AG04449 (cell line): ENCODE measurements at regions not wholly inside any gene's neighbourhood (a gene's known extent, or its start where the extent isn't known, plus 50 kb on each side); places are given as distances from the start of the nearest gene placed in this dataset.
"Not testable (repeated sequence)": the region's sequence is repeated elsewhere in the genome, so short reads cannot be mapped to it uniquely, and the experiment has no call there.

Experiments
- CTCF ChIA-PET: fragments of 350-600 bp; formaldehyde crosslinking; extraction: SDS; loops from one replicate; lab custom pipeline; 2021; ENCODE audit warnings: antibody characterized with exemption; lab: Yijun Ruan, JAX
- POLR2A ChIA-PET: fragments of 400-600, 350-600 bp; formaldehyde crosslinking; extraction: SDS; loops from one replicate; lab custom pipeline; 2020; ENCODE audit warnings: antibody characterized with exemption, inconsistent platforms; lab: Yijun Ruan, JAX
- DNase-seq: peaks from one replicate; pipeline ENCODE4 v3.0.0-alpha.2; 2010; ENCODE audit warnings: low read depth, low spot score
- H3K4me3 ChIP-seq: 2 replicates; pipeline ENCODE4 v1.5.1; 2011; ENCODE audit warnings: low read depth, mild to moderate bottlenecking, control low read depth, low read length
- TF ChIP-seq, protein P1 (sequence below): IDR thresholded peaks from one replicate; pipeline ENCODE4 v1.5.1; 2011; ENCODE audit warnings: mild to moderate bottlenecking, moderate library complexity, low read length, control low read depth, inconsistent platforms; ENCODE audit not compliant: insufficient read depth; ENCODE audit errors: missing control alignments

- ChIA-PET CTCF (no interaction called here), POLR2A (no interaction called here)
- no peak for DNase-seq
- TF ChIP-seq, protein P1, sequence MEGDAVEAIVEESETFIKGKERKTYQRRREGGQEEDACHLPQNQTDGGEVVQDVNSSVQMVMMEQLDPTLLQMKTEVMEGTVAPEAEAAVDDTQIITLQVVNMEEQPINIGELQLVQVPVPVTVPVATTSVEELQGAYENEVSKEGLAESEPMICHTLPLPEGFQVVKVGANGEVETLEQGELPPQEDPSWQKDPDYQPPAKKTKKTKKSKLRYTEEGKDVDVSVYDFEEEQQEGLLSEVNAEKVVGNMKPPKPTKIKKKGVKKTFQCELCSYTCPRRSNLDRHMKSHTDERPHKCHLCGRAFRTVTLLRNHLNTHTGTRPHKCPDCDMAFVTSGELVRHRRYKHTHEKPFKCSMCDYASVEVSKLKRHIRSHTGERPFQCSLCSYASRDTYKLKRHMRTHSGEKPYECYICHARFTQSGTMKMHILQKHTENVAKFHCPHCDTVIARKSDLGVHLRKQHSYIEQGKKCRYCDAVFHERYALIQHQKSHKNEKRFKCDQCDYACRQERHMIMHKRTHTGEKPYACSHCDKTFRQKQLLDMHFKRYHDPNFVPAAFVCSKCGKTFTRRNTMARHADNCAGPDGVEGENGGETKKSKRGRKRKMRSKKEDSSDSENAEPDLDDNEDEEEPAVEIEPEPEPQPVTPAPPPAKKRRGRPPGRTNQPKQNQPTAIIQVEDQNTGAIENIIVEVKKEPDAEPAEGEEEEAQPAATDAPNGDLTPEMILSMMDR = no peak
- no peak overlapping the region for H3K4me3 ChIP-seq
Measured at GRCh38 chr17:13883659-13884058, 185.6 kb upstream of the COX10 start.

- no peak overlapping the region for H3K4me3 ChIP-seq
- TF ChIP-seq, protein P1 = no peak
Measured at GRCh38 chr17:13884347-13884746, 185.0 kb upstream of the COX10 start.

GRCh38 chr17:13885550-13885949, 183.8 kb upstream of the COX10 start:
- H3K4me3 ChIP-seq = no peak overlapping the region
- ChIA-PET POLR2A (no interaction called here), CTCF (no interaction called here)
- no peak for DNase-seq
- TF ChIP-seq, protein P1 = no peak

More at GRCh38 chr17:13884347-13884746, 185.0 kb upstream of the COX10 start:
- DNase-seq = no peak
- POLR2A ChIA-PET = no interaction called here
- CTCF ChIA-PET = no interaction called here

- H3K4me3 ChIP-seq = no peak overlapping the region
- TF ChIP-seq, protein P1 = no peak
- ChIA-PET POLR2A (no interaction called here), CTCF (no interaction called here)
- DNase-seq = no peak
Measured at GRCh38 chr17:13885953-13886889, 183.1 kb upstream of the COX10 start.

DNA sequence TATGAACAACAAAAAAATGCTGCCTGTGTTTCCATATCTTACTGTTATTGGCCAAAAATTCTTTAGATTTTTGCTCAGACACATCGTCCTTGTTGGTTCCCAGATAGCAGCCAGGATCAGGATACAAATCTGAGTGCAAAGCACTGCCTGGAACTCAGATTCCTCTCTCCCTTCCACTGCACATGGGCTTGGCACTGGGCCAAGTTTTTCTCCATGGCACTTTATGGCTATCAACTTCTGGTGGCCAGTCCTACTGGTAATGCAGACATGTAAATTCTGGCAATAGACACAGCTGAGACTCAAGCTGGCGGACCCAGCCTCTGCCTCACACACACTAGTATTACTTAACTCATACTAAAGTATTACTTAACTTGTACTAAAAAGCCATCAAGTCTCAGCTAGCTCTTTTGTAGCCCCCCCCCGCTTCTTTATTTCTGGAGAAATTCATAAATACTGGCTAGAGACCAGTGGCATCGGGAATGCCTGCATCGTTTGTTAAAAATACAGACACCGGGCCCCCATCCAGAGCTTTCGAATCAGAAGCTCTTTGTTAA, 181.2 kb upstream of the COX10 start:
- no peak overlapping the region for H3K4me3 ChIP-seq
- DNase-seq = no peak
- ChIA-PET POLR2A (interaction anchor here (0.6 kb wide), 1 partner anchor 173 kb away, joined by 3 read pairs; no protein-coding TSS in a partner anchor), CTCF (interaction anchor here (1.1 kb wide), 1 partner anchor 19 kb away, joined by 3 read pairs; no protein-coding TSS in a partner anchor)
- TF ChIP-seq, protein P1 = no peak

- CTCF ChIA-PET, POLR2A ChIA-PET, DNase-seq, H3K4me3 ChIP-seq: not testable (repeated sequence)
Measured at GRCh38 chr17:13908971-13909370, 160.3 kb upstream of the COX10 start.
